HFFc6 (cell line): ENCODE measurements at regions not wholly inside any gene's neighbourhood (a gene's known extent, or its start where the extent isn't known, plus 50 kb on each side); places are given as distances from the start of the nearest gene placed in this dataset.

Source experiments
- DNase-seq: peaks from one replicate; pipeline ENCODE4 v3.0.0-alpha.2; 2018
- H3K27ac Mint-ChIP-seq: 2 replicates; pipeline ENCODE4 v1.8.0; 2020; ENCODE audit warnings: mild to moderate bottlenecking, mixed read lengths
- H3K27me3 Mint-ChIP-seq: 2 replicates; pipeline ENCODE4 v1.8.0; 2021; ENCODE audit warnings: mild to moderate bottlenecking, moderate library complexity, mixed read lengths; ENCODE audit not compliant: insufficient read depth
- H3K36me3 Mint-ChIP-seq: 2 replicates; pipeline ENCODE4 v1.8.0; 2021; ENCODE audit warnings: low read depth, mixed read lengths
- H3K4me1 Mint-ChIP-seq: 2 replicates; pipeline ENCODE4 v1.8.0; 2020; ENCODE audit warnings: low read depth, mixed read lengths
- H3K4me3 Mint-ChIP-seq: 2 replicates; pipeline ENCODE4 v1.8.0; 2020; ENCODE audit warnings: mild to moderate bottlenecking, moderate library complexity, mixed read lengths
- H3K9me3 Mint-ChIP-seq: 2 replicates; pipeline ENCODE4 v1.8.0; 2020; ENCODE audit warnings: mild to moderate bottlenecking, mixed read lengths
- TF ChIP-seq, protein P1 (sequence below): fragments of 200-600 bp; sonication (generic); IDR thresholded peaks from 2 replicates; pipeline ENCODE4 v1.5.0; 2021; ENCODE audit warnings: antibody characterized with exemption, mild to moderate bottlenecking

DNA sequence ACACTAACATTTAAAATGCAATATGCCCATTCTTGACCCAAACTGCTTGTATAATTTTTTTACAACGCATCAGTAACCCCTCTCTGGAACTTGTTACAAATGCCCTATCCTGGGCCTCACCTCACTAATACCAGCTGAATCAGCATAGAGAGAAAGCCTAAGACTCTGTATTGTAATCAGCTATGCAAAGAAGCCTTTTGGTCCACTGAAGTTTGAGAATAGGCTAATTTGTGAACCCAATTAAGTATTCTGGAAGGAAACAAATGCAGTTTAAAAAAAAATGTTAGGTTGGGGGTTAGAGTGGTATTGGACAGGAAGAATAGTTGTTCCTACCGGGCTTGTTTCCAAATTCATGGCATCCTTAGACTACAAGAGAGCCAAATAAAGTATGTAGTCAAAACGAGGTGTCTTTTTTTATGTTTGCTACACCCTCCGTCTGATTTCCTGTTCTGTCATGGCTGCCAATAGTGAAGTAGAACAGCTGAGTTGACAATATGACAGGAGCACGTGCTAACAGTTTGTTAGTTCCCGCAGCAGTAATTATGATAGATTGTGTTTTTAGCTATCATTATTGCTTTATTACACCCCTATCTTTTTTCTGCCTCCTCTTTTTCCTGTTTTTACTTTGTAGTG lies 1048.7 kb upstream of the NUDT12 start:
- Mint-ChIP-seq H3K27me3 (no peaks in the 10 kb centered on the region), H3K36me3 (no peaks in the 10 kb centered on the region), H3K4me3 (no peak overlapping the region), H3K27ac (no peak overlapping the region), H3K9me3 (peaks cover 32% of the 10 kb centered on the region; the same call in 1 of the 2 replicates), H3K4me1 (no peaks in the 10 kb centered on the region)
- TF ChIP-seq, protein P1, sequence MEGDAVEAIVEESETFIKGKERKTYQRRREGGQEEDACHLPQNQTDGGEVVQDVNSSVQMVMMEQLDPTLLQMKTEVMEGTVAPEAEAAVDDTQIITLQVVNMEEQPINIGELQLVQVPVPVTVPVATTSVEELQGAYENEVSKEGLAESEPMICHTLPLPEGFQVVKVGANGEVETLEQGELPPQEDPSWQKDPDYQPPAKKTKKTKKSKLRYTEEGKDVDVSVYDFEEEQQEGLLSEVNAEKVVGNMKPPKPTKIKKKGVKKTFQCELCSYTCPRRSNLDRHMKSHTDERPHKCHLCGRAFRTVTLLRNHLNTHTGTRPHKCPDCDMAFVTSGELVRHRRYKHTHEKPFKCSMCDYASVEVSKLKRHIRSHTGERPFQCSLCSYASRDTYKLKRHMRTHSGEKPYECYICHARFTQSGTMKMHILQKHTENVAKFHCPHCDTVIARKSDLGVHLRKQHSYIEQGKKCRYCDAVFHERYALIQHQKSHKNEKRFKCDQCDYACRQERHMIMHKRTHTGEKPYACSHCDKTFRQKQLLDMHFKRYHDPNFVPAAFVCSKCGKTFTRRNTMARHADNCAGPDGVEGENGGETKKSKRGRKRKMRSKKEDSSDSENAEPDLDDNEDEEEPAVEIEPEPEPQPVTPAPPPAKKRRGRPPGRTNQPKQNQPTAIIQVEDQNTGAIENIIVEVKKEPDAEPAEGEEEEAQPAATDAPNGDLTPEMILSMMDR = no peak
- no peak for DNase-seq

DNA sequence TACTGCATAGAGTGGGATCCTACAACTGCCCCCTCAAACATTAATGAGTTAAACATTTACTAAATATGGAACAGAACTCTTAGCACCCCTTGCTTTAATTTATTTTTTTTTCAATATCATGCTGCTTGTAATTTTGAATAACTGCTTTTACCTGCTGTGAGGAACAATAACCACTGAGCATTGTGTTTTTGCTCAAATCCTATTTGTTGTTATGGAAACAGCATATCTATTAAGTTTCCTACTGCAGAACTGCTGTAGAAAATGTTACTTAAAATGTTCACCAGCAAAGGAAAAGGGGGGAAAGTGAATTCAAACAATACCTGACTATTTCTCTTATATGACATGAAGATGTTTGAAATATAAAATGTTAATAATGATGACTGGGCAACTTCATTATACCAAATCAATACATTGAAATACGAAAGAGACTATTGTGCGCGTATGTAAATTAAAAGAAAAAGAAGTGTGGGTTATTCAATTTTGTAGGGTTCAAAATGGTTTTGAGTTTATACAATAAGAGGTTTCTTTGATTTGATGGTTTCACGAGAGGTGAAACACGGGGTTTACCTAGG lies 1043.8 kb upstream of the NUDT12 start:
- TF ChIP-seq, protein P1 = no peak
- no peaks in the 10 kb centered on the region for H3K36me3 Mint-ChIP-seq
- H3K4me1 Mint-ChIP-seq = no peaks in the 10 kb centered on the region
- peaks cover 43% of the 10 kb centered on the region for H3K9me3 Mint-ChIP-seq
- H3K4me3 Mint-ChIP-seq = no peak overlapping the region
- DNase-seq = no peak
- no peaks in the 10 kb centered on the region for H3K27me3 Mint-ChIP-seq
- H3K27ac Mint-ChIP-seq = no peak overlapping the region

DNA sequence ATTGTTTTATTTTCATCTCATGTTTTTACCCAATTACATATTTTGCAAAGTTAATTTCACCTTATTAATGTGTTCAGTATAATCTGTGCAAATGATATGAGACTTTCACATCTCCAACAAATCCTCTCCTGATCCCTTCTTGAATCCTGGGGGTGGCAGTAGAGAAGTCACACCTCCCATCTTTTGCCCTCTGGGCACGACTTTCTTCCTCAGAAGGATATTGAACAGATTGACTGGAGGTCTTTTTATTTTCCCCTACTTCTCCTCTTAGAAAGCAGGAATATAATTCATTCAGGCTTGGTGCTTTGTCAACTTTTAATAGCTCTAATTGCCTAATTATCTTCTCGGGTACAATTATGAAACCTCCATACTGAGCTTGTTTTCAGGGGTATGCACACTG lies 1037.1 kb upstream of the NUDT12 start:
- no peaks in the 10 kb centered on the region for H3K4me1 Mint-ChIP-seq
- no peaks in the 10 kb centered on the region for H3K36me3 Mint-ChIP-seq
- DNase-seq = no peak
- no peaks in the 10 kb centered on the region for H3K27me3 Mint-ChIP-seq
- peaks cover 33% of the 10 kb centered on the region for H3K9me3 Mint-ChIP-seq
- H3K27ac Mint-ChIP-seq = no peak overlapping the region
- TF ChIP-seq, protein P1 = no peak
- no peak overlapping the region for H3K4me3 Mint-ChIP-seq

DNA sequence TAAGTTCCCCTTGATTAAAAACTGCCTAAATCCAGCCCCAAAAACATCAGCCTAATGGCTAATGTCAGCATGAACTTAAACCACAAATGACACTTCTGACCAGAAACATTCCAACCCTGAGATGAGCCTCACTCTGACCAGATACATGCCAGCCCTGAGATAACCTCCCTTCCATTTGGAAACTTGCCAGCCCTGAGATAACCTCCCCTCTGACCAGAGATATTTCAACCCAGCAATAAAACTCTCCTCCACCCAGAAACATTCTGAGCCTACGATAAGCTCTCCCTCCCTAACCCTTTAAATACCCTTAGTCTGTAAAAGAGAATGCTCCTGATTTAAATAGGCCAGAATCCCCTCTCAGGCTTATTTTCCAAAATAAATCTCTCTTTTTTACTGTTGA lies 1035.7 kb upstream of the NUDT12 start:
- Mint-ChIP-seq H3K4me3 (no peak overlapping the region), H3K4me1 (no peaks in the 10 kb centered on the region), H3K9me3 (peaks cover 25% of the 10 kb centered on the region), H3K27me3 (no peaks in the 10 kb centered on the region), H3K27ac (no peak overlapping the region), H3K36me3 (no peaks in the 10 kb centered on the region)
- DNase-seq = no peak
- TF ChIP-seq, protein P1 = no peak

DNA sequence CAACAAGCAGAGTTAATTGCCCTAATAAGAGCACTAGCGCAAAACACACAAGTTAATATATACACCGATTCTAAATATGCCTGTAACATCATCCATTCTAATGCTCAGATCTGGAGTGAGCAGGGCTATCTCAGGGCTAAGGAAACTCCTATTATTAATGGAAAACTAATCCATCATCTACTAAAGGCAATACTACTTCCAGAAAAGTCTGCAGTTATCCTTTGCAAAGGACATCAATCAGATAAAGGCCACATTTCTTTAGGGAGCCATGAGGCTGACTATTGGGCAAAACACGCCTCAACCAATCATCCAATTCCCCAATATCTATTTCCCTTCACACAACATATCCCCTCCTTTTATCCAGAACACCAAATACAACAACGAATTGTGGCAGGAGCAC lies 1032.3 kb upstream of the NUDT12 start:
- Mint-ChIP-seq H3K36me3 (no peaks in the 10 kb centered on the region), H3K27ac (no peak overlapping the region), H3K4me3 (no peak overlapping the region), H3K27me3 (no peaks in the 10 kb centered on the region; the same call in 1 of the 2 replicates), H3K4me1 (no peaks in the 10 kb centered on the region), H3K9me3 (peaks cover 34% of the 10 kb centered on the region)
- DNase-seq = no peak
- TF ChIP-seq, protein P1 = no peak
